BE2C (cell line): ENCODE measurements at regions not wholly inside any gene's neighbourhood (a gene's known extent, or its start where the extent isn't known, plus 50 kb on each side); places are given as distances from the start of the nearest gene placed in this dataset.
A peak's percentile ranks its signal among the peaks of the same experiment; 100 is the strongest.

Experiments
- DNase-seq: peaks from one replicate; pipeline ENCODE4 v3.0.0-alpha.2; 2020
- H3K27me3 ChIP-seq: fragments of 250-450 bp; sonication (Bioruptor Pico); 2 replicates; pipeline ENCODE4 v1.5.1; 2020; ENCODE audit warnings: mild to moderate bottlenecking
- H3K36me3 ChIP-seq: fragments of 250-450 bp; sonication (Bioruptor Pico); 2 replicates; pipeline ENCODE4 v1.5.1; 2020; ENCODE audit warnings: mild to moderate bottlenecking
- H3K4me1 ChIP-seq: fragments of 250-450 bp; sonication (Bioruptor Pico); 2 replicates; pipeline ENCODE4 v1.5.1; 2020
- H3K4me3 ChIP-seq: 2 replicates; pipeline ENCODE4 v1.5.1; 2011; ENCODE audit warnings: low read depth, low read length
- H3K9me3 ChIP-seq: fragments of 250-450 bp; sonication (Bioruptor Pico); 2 replicates; pipeline ENCODE4 v1.5.1; 2020
- TF ChIP-seq, protein P1 (sequence below): IDR thresholded peaks from 2 replicates; pipeline ENCODE4 v1.5.1; 2012; ENCODE audit warnings: mild to moderate bottlenecking, low read depth, low read length

DNA sequence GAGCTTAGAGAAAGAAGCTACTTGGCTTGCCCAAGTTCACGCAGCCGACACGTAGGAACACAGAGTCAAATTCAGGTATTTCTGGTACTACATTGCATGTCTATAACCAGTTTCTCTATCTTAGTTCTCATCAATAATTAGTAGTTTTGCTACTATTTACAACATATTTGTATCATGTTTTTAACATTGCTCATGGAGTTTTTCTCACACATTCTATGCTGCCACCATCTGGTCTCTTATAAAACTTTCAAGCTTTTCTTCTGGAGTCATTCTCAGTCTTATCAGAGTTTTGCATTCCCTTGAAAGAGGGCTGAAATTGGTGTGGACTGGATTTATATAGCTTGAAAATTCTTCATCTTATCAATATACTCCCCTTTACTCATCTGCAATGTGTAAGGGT, 118.8 kb upstream of the PALMD start:
- Histone ChIP-seq H3K27me3 (no peaks in the 10 kb centered on the region), H3K9me3 (no peaks in the 10 kb centered on the region), H3K4me1 (peaks cover 5% of the 10 kb centered on the region; the same call in 1 of the 2 replicates), H3K4me3 (no peak overlapping the region), H3K36me3 (no peaks in the 10 kb centered on the region)
- no peak for DNase-seq
- TF ChIP-seq, protein P1, sequence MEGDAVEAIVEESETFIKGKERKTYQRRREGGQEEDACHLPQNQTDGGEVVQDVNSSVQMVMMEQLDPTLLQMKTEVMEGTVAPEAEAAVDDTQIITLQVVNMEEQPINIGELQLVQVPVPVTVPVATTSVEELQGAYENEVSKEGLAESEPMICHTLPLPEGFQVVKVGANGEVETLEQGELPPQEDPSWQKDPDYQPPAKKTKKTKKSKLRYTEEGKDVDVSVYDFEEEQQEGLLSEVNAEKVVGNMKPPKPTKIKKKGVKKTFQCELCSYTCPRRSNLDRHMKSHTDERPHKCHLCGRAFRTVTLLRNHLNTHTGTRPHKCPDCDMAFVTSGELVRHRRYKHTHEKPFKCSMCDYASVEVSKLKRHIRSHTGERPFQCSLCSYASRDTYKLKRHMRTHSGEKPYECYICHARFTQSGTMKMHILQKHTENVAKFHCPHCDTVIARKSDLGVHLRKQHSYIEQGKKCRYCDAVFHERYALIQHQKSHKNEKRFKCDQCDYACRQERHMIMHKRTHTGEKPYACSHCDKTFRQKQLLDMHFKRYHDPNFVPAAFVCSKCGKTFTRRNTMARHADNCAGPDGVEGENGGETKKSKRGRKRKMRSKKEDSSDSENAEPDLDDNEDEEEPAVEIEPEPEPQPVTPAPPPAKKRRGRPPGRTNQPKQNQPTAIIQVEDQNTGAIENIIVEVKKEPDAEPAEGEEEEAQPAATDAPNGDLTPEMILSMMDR: peak; percentile 55

DNA sequence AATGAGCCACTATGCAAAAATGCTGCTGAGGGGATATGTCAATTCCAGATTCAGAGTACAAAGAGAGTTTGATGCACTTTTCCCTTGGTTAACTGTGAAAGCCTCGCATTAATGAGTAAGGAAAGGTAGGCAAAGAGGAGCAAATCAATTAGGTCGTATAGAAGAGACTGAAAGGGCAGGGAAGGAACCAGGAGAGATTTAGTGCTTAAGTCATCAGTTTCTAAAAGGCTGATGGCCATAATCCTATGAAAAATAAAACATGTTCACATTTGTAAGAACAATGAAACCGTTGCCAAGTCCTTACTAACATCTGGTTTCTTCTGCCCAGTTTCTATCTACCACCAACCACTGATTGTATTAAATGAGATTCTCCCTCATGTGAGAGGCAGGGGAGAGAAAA, 118.4 kb upstream of the PALMD start:
- H3K36me3 ChIP-seq: no peaks in the 10 kb centered on the region
- TF ChIP-seq, protein P1: no peak

DNA sequence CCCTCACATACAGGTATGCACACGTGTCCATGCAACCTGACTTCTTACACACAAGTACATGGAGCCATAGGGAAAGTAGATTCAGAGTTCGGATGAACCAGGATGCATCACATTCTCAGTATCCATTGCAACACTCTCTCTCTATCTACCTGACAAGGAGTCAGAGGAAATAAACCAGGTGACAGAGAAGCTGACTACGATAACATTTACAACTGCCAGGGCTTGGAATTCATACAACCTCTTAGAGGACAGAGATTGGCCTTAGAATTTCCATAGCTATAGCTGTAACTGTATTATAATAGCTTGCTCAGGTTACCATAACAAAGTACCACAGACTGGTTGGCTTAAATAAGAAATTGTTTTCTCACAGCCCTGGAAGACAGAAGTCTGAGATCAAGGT, 116.9 kb upstream of the PALMD start:
- no peaks in the 10 kb centered on the region for H3K27me3 ChIP-seq
- H3K4me1 ChIP-seq: peaks cover 5% of the 10 kb centered on the region; the same call in 1 of the 2 replicates
- TF ChIP-seq, protein P1: no peak
- no peaks in the 10 kb centered on the region for H3K9me3 ChIP-seq
- no peak for DNase-seq
- H3K4me3 ChIP-seq: no peak overlapping the region
- H3K36me3 ChIP-seq: no peaks in the 10 kb centered on the region

More for the DNA sequence above, 118.4 kb upstream of the PALMD start:
- Histone ChIP-seq H3K27me3 (no peaks in the 10 kb centered on the region), H3K4me1 (peaks cover 5% of the 10 kb centered on the region; the same call in 1 of the 2 replicates), H3K9me3 (no peaks in the 10 kb centered on the region), H3K4me3 (no peak overlapping the region)
- DNase-seq: no peak

DNA sequence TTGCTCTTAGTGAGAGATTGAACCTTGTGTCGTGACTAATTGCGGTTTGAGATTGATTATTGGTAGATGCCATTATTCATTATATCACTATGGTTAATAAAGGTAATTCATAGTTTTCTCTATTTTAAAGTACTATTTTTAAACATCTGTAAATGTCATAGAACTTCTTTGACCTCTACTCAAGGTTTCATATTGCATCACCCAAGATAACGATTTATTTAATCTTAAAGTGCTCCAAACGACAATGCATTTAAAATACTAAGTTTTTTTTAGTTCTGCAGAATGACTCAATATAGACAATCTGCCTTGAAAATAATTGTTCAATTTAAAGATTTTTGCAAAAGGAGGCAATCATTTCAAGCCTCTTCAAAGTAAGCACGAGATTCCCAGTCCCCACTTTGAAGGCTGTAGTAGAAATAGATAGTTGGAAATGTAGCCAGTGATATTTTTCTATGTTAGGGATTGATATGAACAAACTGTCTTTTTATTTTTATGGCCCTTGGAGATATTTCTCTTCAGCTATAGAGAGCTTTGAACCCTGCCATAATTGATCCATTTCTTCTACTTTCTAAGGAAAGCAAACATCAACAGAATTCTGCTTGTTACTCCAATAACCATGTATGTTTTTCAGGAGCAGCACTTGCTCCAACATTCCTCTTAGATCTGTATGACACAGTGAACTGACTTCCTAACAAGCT, 114.2 kb upstream of the PALMD start:
- TF ChIP-seq, protein P1: no peak

DNA sequence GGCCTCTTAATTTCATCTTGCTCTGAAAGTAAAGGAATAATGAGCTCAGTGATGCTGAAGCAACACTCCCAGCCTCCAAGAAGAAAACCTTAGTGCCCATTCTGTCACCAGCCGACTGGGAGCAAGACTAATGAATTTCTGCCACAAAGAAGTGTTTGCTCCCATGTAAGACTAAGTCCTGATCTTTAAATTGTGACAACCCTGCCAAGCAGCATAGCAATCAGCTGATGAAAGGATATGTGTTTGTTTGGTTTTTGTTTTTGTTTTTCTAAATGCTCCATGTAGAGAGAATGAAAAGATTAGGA, 113.7 kb upstream of the PALMD start:
- DNase-seq: no peak
- TF ChIP-seq, protein P1: no peak
- H3K27me3 ChIP-seq: no peaks in the 10 kb centered on the region
- H3K9me3 ChIP-seq: no peaks in the 10 kb centered on the region
- no peak overlapping the region for H3K4me3 ChIP-seq
- H3K4me1 ChIP-seq: peaks cover 4% of the 10 kb centered on the region; the same call in 1 of the 2 replicates
- no peaks in the 10 kb centered on the region for H3K36me3 ChIP-seq

More for the DNA sequence above, 114.2 kb upstream of the PALMD start:
- H3K4me3 ChIP-seq: no peak overlapping the region
- H3K9me3 ChIP-seq: no peaks in the 10 kb centered on the region
- no peaks in the 10 kb centered on the region for H3K36me3 ChIP-seq
- DNase-seq: no peak
- peaks cover 5% of the 10 kb centered on the region; the same call in 1 of the 2 replicates for H3K4me1 ChIP-seq
- no peaks in the 10 kb centered on the region for H3K27me3 ChIP-seq

DNA sequence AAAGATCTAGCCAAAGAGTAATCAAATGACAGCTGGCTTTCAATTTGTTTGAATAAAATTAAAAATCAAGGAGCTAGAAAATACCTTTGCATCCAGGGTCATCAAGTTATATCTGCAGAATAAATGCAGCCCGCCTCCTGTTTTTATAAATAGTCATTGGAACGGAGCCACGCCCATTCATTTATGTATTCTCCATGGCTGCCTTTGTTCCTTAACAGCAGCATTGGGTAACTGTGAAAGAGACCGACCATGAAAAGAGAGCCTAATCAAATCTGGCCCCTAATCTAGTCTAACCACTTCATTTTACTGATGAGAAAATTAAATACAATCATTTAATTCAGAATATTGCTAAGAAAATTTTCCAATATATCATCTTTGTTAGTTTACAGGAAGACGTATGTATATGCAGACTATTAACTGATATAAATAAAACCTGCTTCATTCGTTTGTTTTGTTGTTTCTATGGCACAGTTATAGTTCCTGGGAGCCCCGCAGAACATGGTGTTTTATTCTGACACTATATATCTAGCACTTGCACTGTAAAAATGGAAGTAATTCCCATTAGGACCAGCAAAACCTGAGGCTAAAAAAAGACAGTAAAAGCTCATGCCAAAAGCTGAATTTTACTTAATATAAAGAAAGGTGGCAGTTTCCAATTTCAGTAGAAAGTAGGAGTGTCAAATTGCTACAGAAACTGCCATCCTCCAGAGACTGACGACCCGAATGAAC, 111.8 kb upstream of the PALMD start:
- Histone ChIP-seq H3K27me3 (no peaks in the 10 kb centered on the region), H3K4me1 (no peaks in the 10 kb centered on the region; the same call in 1 of the 2 replicates), H3K36me3 (no peaks in the 10 kb centered on the region), H3K4me3 (no peak overlapping the region), H3K9me3 (no peaks in the 10 kb centered on the region)
- TF ChIP-seq, protein P1: no peak
- DNase-seq: no peak
